Stimulated activated naive CD8-positive, alpha-beta T cell treated with anti-CD3 and anti-CD28 coated beads, Interleukin-15, amount 100 ng/mL, for 72 hours (primary cell): ENCODE measurements at regions not wholly inside any gene's neighbourhood (a gene's known extent, or its start where the extent isn't known, plus 50 kb on each side); places are given as distances from the start of the nearest gene placed in this dataset.

Source experiments
- ATAC-seq: fragments of 150-1000 bp; cut with Tn5 transposase; 2 replicates; pipeline ENCODE4 v1.10.0; 2021; ENCODE audit warnings: mild to moderate bottlenecking, moderate library complexity
- DNase-seq, 2 donors: peaks; one replicate each; pipeline ENCODE4 v3.0.0; 2021 to 2022
- H3K27ac Mint-ChIP-seq, 2 donors: one replicate each; pipeline ENCODE4 v1.8.0; 2022; ENCODE audit warnings: mild to moderate bottlenecking in 2 of 2, mixed read lengths in 2 of 2, moderate library complexity in 2 of 2
- H3K27me3 Mint-ChIP-seq: one replicate; pipeline ENCODE4 v1.8.0; 2022; ENCODE audit warnings: mixed read lengths
- H3K4me1 Mint-ChIP-seq: one replicate; pipeline ENCODE4 v1.8.0; 2022; ENCODE audit warnings: mild to moderate bottlenecking, mixed read lengths
- H3K4me3 Mint-ChIP-seq, 2 donors: one replicate each; pipeline ENCODE4 v1.8.0; 2022; ENCODE audit warnings: mild to moderate bottlenecking in 2 of 2, mixed read lengths in 2 of 2, moderate library complexity in 1 of 2
- H3K9me3 Mint-ChIP-seq, 2 donors: one replicate each; pipeline ENCODE4 v1.8.0; 2022; ENCODE audit warnings: mixed read lengths in 2 of 2

GRCh38 chr7:28360739-28361138, 51.6 kb upstream of the CREB5 start:
- Mint-ChIP-seq H3K9me3 (peaks cover 14 to 17% of the 10 kb centered on the region in 2 donors), H3K4me3 (no peak overlapping the region), H3K27ac (no peak overlapping the region), H3K4me1 (no peaks in the 10 kb centered on the region), H3K27me3 (no peaks in the 10 kb centered on the region)
- DNase-seq (no peak), ATAC-seq (no peak)

GRCh38 chr7:28361551-28361950, 50.8 kb upstream of the CREB5 start:
- no peaks in the 10 kb centered on the region for H3K4me1 Mint-ChIP-seq
- H3K4me3 Mint-ChIP-seq = no peak overlapping the region
- no peak overlapping the region for H3K27ac Mint-ChIP-seq
- H3K9me3 Mint-ChIP-seq = peaks cover 14 to 18% of the 10 kb centered on the region in 2 donors
- no peak for ATAC-seq
- no peaks in the 10 kb centered on the region for H3K27me3 Mint-ChIP-seq
- DNase-seq = no peak

- no peaks in the 10 kb centered on the region for H3K27me3 Mint-ChIP-seq
- no peaks in the 10 kb centered on the region for H3K4me1 Mint-ChIP-seq
- no peak overlapping the region for H3K27ac Mint-ChIP-seq
- H3K9me3 Mint-ChIP-seq = peaks cover 14 to 18% of the 10 kb centered on the region in 2 donors
- H3K4me3 Mint-ChIP-seq = no peak overlapping the region
- ATAC-seq = no peak
- DNase-seq = no peak
Observed at GRCh38 chr7:28362182-28362581, 50.1 kb upstream of the CREB5 start.
